ENCODE measurements at regions not wholly inside any gene's neighbourhood (a gene's known extent, or its start where the extent isn't known, plus 50 kb on each side); places are given as distances from the start of the nearest gene placed in this dataset.
"Not testable (repeated sequence)": the region's sequence is repeated elsewhere in the genome, so short reads cannot be mapped to it uniquely, and the experiment has no call there.

DNA sequence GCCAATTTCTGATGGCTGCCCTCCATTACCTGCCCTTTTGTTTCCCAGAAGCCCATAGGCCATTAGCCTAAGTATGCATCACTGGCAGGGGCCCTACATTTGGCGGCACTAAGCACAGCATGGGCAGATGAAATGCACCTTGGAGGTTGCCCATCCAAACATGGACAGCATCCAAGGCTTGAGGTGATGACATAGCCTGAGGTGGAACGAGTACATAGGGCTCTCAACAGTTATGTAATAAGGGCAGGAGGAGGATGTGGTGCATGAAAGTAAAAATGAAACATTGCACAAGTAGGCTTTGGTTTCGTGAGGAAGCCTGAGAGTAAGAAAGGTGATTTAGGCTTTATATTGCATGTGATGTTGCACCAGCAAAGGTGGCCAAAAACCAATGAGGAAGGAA lies 148.1 kb downstream of the FAM76B start:
- DNase-seq: peak; percentile 80

DNA sequence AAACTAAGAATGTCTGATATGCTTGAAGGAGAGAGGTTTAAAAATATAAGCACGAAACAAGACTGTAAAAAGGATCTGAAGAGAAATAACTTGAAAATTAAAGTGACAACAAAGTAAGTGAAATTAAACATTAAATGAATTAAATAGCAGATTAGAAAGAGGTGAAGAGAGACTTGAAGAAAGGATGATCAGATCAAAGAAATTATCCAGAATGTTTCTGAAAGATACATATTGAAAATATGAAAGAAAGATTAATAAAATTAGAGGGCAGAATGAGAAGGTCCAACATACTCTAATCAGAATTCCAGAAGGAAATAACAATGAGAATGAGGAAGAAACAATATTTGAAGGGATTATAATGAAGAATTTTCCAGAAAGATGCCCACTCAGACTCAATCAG lies 151.1 kb downstream of the FAM76B start:
- DNase-seq: no peak

DNA sequence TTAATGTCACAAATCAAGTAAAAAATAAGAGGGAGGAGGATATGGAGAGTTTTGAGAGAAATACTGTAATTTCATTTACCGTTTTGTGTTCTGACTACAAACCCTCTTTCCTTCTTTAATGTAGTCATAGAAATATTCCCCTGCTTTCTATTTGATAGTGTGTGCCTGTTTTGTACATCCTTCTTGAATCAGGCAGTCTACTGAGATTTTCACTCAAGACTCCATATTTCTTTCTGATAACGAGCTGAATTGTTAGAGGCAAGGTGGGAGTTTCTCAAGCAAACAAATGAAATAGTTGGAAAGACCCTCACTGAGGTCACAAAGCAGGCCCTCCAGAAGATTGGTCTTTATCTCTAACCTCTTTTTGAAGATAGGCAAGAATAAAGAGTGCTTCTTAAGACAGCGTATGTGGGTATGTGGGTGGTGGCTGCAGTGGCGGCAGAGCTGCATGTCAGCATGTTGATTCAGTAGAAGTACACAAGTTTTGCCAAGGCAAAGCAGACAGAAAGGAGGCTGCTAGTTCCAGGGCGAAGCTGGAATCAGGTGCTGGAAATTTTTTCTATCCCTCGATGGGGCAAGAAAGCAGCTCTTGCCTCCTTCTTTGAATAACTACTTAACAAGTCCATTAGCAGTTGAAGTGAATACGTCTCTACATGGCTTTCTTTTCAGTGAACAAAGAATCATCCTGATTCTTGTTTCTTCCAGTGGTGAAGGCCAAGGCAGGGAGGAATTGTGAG lies 164.2 kb downstream of the FAM76B start:
- no peak for DNase-seq

DNA sequence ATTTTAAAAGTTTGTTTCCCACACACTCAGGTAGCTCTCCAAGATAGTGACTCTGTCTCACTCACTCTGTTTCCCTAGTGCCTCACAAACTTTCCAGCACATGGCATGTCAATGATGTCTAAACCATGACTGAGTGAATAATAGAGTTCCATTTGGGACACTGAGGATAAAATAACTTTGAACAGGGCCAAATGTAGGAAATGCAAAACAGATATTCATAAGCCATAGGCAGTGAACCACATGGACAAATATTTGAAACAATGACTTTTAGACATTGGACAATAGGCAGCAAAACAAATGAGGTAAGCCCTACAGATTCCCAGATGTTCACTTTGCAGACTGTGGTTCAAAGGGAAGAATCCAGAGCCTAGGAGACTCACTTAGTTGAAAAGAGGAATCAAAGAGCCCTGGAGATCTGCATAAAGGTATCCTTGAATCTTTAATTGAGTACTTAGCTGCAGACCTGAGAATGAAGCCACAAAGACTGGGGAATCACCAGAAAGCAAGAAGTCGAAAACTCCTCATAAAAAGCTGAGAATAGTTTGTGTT lies 173.3 kb downstream of the FAM76B start:
- no peak for DNase-seq

DNA sequence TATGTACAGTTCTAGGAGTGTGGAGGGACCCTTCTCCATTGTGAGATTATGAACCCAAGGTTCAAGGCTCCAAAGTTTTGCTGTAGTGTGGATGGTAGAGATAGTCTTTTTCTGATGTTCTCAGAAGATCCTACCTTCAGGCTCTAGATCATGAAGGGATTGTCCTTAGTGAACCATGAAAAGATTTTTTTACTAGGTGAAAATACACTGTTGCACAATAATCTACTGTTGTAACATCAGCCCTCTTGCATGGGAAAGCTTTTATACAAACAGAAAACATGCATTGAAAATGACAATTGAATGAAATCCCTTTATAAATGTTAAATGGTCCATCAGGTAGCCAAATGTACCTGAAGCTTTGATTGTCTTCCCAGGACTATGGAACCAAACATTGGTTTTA lies 177.8 kb downstream of the FAM76B start:
- no peak for DNase-seq

DNA sequence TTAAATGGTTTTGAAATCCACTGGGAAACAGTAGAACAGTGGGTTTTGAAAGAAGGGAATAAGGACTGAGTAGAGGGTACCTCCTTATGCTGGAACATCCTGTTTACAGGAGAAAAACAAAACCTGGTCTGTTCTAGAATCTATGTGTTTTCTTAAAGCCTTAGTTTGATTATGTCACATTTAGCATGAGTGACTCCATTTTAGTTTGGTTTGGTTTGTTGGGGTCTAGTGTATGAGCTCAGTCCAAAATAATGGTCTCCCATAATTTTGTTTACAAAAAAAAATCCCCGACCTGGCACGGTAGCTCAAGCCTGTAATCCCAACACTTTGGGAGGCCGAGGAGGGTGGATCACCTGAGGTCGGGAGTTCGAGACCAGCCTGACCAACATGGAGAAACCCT lies 179.4 kb downstream of the FAM76B start:
- not testable (repeated sequence) for DNase-seq

DNA sequence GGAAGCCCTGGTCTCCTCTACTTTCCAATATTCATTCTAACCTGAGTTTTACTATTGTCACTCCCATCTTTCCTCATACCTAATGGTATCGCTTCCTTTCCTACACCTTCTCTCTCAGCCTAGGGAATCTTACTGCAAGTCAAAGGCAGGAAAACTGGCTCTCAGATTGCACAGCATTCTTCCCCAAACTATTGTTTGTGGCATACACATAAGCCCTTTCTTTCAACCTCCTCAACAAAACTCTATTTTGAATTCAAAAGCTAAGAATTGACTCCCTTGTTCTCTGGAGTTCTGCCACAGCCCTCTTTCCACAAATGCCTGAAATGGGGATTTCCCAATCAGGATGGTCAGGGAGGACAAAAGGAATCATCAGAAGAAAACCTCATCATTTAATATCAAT lies 181.5 kb downstream of the FAM76B start:
- DNase-seq: no peak

DNA sequence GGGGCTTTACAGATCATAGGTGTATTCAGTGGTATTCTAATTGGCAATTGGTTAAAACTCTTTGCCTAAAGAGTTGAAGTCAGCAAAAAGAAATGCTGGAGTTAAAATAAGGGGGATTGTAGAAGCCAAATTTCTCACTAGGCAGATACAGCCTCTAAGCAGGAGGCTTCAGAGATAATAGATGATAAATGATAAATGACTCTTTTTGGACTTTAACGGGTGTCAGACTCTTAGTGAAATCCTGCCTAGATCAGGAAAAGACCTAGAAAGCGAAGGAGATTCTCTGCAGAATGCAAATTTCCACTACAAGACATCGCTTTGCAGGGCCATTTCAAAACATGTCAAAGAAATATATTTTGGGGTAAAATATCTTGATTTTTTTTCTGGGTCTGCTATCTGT lies 182.8 kb downstream of the FAM76B start:
- no peak for DNase-seq

DNA sequence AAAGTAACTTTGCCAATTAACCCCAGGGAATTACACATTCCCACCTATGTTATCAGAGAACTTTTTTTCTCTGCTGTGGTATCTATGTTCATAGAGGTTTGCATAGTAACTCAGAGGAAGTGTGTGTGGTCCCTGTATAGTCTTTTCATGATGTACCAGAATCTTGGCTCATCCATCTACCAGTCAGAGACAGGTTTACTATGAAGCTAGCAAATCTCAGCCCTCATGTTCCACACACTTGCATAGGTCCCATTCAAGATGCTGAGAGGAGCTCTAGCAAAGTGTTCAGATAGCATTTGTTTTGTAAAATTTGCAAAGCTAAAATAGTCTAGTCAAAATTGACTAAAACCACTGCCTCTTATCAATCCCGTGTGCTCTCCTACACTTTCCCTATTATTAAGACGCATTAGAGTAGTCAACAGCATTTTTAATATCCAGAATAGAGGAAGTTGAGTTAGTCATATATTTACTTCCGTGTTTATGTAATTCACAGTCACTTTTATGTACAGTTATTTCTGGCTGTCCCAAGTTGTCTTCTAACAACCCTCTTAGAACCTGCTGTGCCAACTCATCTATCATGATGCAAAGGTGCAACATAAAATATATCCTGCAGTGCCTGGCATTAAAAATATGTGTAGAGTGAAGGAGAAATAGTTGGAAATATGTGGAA lies 184.2 kb downstream of the FAM76B start:
- DNase-seq: no peak

DNA sequence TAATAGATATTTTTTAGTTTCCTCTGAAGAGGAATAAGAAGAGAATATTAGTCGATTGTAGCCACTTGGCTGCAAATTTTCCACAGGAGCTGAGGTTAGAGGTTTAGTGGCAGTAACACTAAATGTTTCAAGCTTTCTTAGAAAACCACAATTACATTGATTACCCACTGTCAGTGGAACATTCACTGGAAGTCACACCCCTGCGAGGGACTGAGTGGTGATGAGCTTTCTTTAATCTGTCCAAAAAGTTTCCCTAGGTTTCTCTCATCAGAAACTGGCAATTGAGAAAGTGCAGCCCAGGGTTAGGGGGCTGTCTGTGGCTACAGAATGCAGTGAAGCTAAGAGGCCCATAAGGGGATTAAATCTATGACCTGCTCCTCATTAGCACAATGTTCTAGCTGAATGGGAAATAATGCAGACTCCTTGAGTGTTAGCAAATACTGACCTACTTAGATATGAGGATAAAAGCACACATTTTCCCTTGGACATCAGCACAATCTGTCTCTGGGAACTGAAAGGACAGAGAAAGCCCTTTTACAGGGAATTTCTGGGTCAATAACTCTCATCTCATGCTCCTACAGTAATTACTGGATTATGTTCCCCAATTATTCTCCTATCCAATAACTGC lies 189.5 kb downstream of the FAM76B start:
- DNase-seq: peak; percentile 13

DNA sequence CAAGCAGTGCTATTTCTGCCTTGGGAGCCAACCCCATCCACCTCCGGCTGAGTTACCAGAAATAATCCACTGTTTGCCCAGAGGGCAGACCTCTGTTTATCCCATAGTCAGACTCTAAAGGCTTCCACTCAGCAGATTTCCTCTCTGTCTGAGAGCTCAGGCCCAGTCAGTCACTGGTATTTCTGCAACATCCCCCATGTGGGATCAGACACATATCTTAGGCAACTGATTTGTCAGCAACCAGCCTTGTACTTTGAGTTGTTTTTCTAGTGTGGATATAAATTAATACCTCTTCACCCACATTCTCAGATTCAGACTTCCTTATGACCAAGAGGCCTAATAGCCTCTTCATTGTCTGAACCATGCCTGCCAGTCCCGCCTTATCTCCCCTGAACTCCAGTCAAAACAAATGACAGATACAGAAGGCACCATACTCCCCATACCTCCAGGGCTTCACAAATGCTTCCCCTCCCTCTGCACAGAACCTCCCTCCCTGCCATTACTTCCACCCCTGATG lies 193.6 kb downstream of the FAM76B start:
- DNase-seq: no peak

DNA sequence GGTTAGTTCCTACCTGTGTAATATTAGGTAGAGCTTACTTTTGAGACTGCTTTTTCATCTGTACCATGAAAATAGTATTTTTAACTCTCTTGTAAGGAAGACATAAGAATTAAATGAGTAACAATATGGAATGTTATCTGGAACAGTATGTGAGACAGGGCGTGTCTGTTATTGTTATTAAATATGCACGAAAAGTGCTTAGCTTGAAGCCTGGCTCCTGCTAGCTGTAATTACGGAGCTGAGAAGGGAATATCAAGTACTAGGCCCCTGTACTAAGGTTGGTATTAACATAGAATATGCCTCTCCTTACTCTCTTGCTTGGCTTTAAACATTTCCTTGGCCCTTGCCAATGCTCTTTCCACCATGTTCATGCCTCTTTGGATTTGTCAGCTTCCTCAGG lies 194.0 kb downstream of the FAM76B start:
- DNase-seq: no peak

DNA sequence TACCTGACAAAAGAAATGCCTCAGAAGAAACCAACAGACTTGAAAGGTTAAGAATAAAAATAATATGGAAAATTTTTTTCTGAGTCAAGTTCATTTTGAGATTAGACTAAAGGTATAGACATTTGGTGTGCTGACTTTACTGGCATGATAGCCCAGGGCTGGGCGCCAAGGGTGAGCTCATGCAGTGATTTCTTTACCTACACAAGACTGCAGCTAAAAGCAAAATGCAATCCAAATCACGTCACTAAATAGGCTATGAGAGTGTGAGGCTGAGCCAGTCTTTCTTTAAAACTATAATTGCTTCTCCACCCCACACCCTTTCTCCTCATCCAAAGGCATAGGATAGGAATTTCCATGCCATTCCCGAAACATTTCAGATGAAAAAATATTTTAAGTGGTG lies 196.5 kb downstream of the FAM76B start:
- no peak for DNase-seq

DNA sequence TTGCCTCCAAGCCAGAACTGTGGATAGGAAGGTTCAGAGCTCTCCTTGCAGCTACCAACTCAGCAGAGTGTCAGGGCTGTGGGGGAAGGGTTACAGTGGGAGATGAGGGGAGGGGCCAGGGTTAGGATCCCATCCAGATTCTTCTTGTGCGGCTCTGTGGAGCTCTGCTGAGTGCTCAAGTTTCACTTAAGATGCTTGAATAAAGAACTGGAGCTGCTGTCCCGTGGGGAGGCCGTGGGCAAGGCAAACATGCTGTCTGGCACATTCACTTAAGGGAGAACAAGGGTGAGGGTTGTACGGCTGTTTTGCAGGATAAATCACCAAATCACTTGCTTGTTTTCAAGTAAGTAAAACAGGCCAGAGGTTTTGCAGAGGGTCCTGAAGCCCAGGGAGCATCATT lies 197.1 kb downstream of the FAM76B start:
- no peak for DNase-seq

DNA sequence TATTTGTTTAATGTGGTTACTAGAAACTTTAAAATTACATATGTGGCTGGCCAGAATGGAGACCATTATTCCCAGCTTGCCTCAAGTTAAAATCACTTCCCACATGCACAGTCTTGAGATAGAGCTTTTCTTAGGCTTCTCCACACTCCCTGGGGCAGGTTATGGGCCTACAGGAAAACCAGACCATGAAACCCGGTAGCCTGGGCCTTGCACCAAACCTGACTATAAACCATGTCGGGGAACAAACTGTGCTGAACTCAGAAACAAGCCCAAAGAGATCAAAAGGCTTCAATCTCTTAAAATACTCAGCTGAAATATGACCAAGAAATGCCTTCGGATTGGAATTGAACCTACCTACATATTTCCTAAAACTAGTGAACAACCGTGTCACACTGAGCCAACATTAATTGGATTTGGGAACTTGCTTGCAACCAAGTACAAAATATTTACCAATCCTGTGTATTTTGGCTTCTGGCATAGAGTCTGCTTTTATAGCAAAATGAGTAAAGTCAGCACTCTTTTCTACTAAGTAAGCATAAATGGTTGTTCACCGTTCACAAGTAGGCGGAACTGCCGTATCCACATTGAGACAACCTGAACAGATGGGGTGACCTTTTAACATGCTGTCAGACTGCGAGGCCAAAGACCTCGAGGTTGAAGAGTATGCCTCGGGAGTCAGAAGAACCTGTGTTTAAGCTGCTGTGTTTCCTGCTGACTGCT lies 199.5 kb downstream of the FAM76B start:
- no peak for DNase-seq

DNA sequence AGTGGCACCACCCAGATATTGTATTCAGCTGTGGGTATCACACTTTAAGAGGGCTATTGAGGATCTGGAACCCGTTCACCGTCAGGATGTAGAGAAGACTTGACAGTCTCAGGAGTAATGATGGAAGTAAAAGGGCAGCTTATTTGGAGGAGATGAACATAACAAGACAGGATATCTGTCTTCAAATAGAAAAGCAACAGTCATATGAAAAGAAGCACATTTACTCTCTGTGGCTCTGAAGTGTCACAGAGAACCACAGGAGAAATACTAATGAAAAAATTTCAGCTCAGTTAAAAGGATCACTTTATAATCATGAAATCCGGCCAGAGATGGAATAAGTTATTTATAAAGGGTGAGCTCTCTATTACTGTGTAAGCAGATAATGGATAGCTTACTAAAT lies 200.8 kb downstream of the FAM76B start:
- DNase-seq: peak; percentile 12

DNA sequence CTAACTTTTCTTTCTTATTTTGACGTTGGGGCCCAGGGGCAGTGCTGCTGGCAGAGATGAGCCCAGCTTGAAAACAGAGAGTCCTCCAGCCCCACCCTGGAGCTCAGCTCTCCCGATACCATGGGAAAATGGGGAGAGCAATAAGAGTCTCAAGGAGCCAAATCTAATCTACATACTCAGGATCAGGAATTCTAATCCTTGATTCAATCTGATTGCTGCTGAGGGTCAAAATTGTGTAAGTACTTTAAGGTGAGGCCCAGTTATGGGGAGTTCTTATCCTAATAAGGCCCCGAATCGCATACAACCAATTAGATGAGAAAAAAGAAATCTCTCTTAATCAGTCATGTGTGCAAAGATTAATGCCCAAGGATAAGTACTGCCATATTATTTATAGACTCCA lies 202.9 kb downstream of the FAM76B start:
- DNase-seq: no peak

DNA sequence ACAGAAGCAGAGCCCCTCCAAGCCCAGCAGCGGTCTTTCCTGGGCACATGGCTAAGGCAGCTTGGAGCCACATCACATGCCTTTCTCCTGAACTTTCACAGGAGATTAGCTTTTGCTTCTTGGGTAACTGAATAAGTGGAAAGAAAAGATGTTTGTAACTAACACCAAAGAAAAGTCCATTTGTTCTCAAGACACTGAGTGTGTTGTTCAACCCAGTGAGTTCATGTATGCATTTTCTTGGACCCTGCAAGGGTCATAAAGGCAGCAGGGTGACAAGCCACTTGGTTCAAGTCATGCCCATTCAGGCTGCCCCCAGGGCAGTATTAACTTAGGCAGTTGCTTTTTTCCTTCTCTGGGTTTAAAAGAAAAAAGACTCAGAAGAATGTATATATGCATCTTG lies 203.4 kb downstream of the FAM76B start:
- DNase-seq: no peak

DNA sequence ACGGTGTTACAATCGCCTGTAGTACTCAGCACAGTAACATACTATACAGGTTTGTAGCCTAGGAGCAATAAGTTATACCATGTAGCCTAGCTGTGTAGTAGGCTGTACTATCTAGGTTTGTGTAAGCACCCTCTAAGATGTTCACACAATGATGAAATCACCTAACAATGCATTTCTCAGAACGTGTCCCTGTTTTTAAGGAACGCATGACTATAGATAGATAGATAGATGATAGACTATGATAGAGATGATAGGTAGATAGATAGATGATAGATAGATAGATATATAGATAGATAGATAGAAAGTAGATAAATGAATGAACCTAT lies 203.9 kb downstream of the FAM76B start:
- DNase-seq: no peak

DNA sequence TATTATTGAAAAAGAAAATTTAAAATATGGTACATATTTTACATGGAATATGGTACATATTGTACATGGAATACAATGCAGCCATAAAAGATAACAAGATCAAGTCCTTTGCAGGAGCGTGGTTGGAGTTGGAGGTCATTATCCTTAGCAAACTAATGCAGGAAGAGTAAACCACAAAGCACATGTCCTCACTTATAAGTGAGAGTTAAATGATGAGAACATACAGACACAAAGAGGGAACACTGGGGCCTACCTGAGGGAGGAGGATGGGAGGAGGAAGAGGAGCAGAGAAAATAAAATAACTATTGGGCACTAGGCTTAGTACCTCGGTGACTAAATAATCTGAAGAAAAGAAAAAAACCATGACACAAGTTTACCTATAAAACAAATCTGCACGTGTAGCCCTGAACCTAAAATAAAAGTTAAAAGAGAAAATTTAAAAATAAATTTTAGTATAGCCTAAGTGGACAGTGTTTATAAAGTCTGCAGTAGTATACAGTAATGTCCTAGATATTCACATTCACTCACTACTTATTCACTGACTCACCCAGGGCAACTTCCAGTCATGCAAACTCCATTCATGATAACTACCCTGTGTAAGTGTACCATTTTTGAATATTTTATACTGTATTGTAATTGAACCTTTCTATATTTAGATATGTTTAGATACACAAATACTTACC lies 204.4 kb downstream of the FAM76B start:
- DNase-seq: no peak

DNA sequence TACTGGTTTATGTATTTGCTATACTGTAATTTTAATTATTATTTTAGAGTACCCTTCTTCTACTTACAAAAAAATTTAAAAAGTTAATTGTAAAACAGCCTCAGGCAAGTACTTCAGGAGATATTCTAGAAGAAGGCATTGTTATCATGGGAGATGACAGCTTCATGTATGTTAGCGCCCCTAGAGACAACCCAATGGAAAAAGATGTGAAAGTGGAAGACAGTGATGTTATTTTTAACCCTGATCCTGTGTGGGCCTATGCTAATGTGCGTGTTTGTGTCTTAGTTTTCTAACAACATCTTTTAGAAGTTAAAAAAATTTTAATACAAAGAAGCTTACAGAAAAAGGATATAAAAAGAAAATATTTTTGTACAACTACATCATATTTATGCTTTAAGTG lies 205.0 kb downstream of the FAM76B start:
- no peak for DNase-seq

DNA sequence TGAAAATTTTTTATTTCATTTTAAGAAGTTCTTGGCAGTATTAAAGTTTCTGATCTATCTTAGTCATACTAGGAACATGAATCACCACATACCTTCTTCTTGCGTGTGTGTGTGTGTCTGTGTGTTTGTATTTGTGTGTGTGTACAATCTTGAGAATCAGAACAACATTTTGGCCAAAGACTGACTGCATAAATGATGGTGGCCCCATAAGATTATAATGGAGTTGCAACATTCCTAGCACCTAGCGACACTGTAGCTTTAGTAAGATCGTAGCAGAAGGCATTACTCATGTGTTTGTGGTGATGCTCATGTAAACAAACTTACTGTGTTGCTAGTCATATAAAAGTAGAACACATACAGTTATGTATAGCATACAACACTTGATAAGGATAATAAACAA lies 205.4 kb downstream of the FAM76B start:
- DNase-seq: peak; percentile 27
